Effector memory CD4-positive, alpha-beta T cell (primary cell): ENCODE measurements at regions not wholly inside any gene's neighbourhood (a gene's known extent, or its start where the extent isn't known, plus 50 kb on each side); places are given as distances from the start of the nearest gene placed in this dataset.

Experiments used
- DNase-seq, 3 donors: peaks; one replicate each; pipeline ENCODE4 v3.0.0-alpha.2; 2020
- H3K27ac ChIP-seq: 2 replicates; pipeline ENCODE4 v1.7.0; 2013; ENCODE audit warnings: mild to moderate bottlenecking, low read length, moderate library complexity; ENCODE audit not compliant: insufficient read depth, poor library complexity, severe bottlenecking
- H3K27me3 ChIP-seq: replicated peaks from 2 replicates; pipeline ENCODE4 v1.7.0; 2013; ENCODE audit warnings: mild to moderate bottlenecking, low read length; ENCODE audit not compliant: insufficient read depth, control insufficient read depth, poor library complexity, severe bottlenecking
- H3K36me3 ChIP-seq: 2 replicates; pipeline ENCODE4 v1.7.0; 2013; ENCODE audit warnings: mild to moderate bottlenecking, low read length, moderate library complexity; ENCODE audit not compliant: control insufficient read depth, insufficient read depth
- H3K4me1 ChIP-seq: 2 replicates; pipeline ENCODE4 v1.7.0; 2013; ENCODE audit warnings: low read length, mild to moderate bottlenecking; ENCODE audit not compliant: control insufficient read depth, insufficient read depth, poor library complexity, severe bottlenecking
- H3K4me3 ChIP-seq: 2 replicates; pipeline ENCODE4 v1.7.0; 2013; ENCODE audit warnings: low read length, low read depth, mild to moderate bottlenecking; ENCODE audit not compliant: insufficient read depth, poor library complexity, severe bottlenecking
- H3K9me3 ChIP-seq: 2 replicates; pipeline ENCODE4 v1.7.0; 2013; ENCODE audit warnings: mild to moderate bottlenecking, low read length, moderate library complexity; ENCODE audit not compliant: control insufficient read depth

- no peaks in the 10 kb centered on the region for H3K27me3 ChIP-seq
- no peaks in the 10 kb centered on the region for H3K36me3 ChIP-seq
- no peaks in the 10 kb centered on the region for H3K4me1 ChIP-seq
- no peak overlapping the region for H3K4me3 ChIP-seq
- no peaks in the 10 kb centered on the region for H3K9me3 ChIP-seq
- H3K27ac ChIP-seq, result no peak overlapping the region
- no peak for DNase-seq
These were observed 105.5 kb upstream of the CDH12 start for GRCh38 chr5:22958462-22959262.

- H3K27me3 ChIP-seq, result no peaks in the 10 kb centered on the region
- H3K9me3 ChIP-seq, result no peaks in the 10 kb centered on the region
- no peaks in the 10 kb centered on the region for H3K4me1 ChIP-seq
- H3K27ac ChIP-seq, result no peak overlapping the region
- no peak for DNase-seq
- no peak overlapping the region for H3K4me3 ChIP-seq
- H3K36me3 ChIP-seq, result no peaks in the 10 kb centered on the region
These were observed 94.8 kb upstream of the CDH12 start for GRCh38 chr5:22947921-22948320.

- no peaks in the 10 kb centered on the region for H3K4me1 ChIP-seq
- H3K9me3 ChIP-seq, result no peaks in the 10 kb centered on the region
These were observed 85.2 kb upstream of the CDH12 start for GRCh38 chr5:22938362-22938761.

GRCh38 chr5:22928821-22929482, 75.8 kb upstream of the CDH12 start:
- no peak overlapping the region for H3K4me3 ChIP-seq
- H3K36me3 ChIP-seq, result no peaks in the 10 kb centered on the region

More at GRCh38 chr5:22938362-22938761, 85.2 kb upstream of the CDH12 start:
- DNase-seq, result no peak
- Histone ChIP-seq H3K27me3 (no peaks in the 10 kb centered on the region), H3K36me3 (no peaks in the 10 kb centered on the region), H3K27ac (no peak overlapping the region), H3K4me3 (no peak overlapping the region)

GRCh38 chr5:22926574-22926973, 73.4 kb upstream of the CDH12 start:
- no peak overlapping the region for H3K27ac ChIP-seq
- H3K9me3 ChIP-seq, result no peaks in the 10 kb centered on the region
- H3K4me3 ChIP-seq, result no peak overlapping the region

More at GRCh38 chr5:22928821-22929482, 75.8 kb upstream of the CDH12 start:
- no peaks in the 10 kb centered on the region for H3K9me3 ChIP-seq
- DNase-seq, result no peak
- H3K4me1 ChIP-seq, result no peaks in the 10 kb centered on the region
- H3K27me3 ChIP-seq, result no peaks in the 10 kb centered on the region
- H3K27ac ChIP-seq, result no peak overlapping the region

GRCh38 chr5:22918511-22918910, 65.4 kb upstream of the CDH12 start:
- H3K27ac ChIP-seq, result no peak overlapping the region
- no peak overlapping the region for H3K4me3 ChIP-seq
- H3K36me3 ChIP-seq, result no peaks in the 10 kb centered on the region
- no peak for DNase-seq
- H3K27me3 ChIP-seq, result no peaks in the 10 kb centered on the region
- H3K9me3 ChIP-seq, result no peaks in the 10 kb centered on the region
- H3K4me1 ChIP-seq, result no peaks in the 10 kb centered on the region

More at GRCh38 chr5:22926574-22926973, 73.4 kb upstream of the CDH12 start:
- H3K27me3 ChIP-seq, result no peaks in the 10 kb centered on the region
- DNase-seq, result no peak
- no peaks in the 10 kb centered on the region for H3K4me1 ChIP-seq
- H3K36me3 ChIP-seq, result no peaks in the 10 kb centered on the region

GRCh38 chr5:22916393-22916792, 63.2 kb upstream of the CDH12 start:
- Histone ChIP-seq H3K27ac (no peak overlapping the region), H3K9me3 (no peaks in the 10 kb centered on the region), H3K27me3 (no peaks in the 10 kb centered on the region), H3K36me3 (no peaks in the 10 kb centered on the region), H3K4me1 (no peaks in the 10 kb centered on the region), H3K4me3 (no peak overlapping the region)
- no peak for DNase-seq

GRCh38 chr5:22911019-22911418, 57.9 kb upstream of the CDH12 start:
- Histone ChIP-seq H3K27me3 (no peaks in the 10 kb centered on the region), H3K9me3 (no peaks in the 10 kb centered on the region), H3K4me3 (no peak overlapping the region), H3K36me3 (no peaks in the 10 kb centered on the region), H3K27ac (no peak overlapping the region), H3K4me1 (no peaks in the 10 kb centered on the region)
- no peak for DNase-seq

GRCh38 chr5:22910523-22910922, 57.4 kb upstream of the CDH12 start:
- DNase-seq, result no peak
- H3K36me3 ChIP-seq, result no peaks in the 10 kb centered on the region
- H3K27me3 ChIP-seq, result no peaks in the 10 kb centered on the region
- no peaks in the 10 kb centered on the region for H3K9me3 ChIP-seq
- no peak overlapping the region for H3K4me3 ChIP-seq
- no peak overlapping the region for H3K27ac ChIP-seq
- H3K4me1 ChIP-seq, result no peaks in the 10 kb centered on the region

GRCh38 chr5:22908586-22908985, 55.4 kb upstream of the CDH12 start:
- no peaks in the 10 kb centered on the region for H3K27me3 ChIP-seq
- no peak overlapping the region for H3K27ac ChIP-seq
- H3K4me3 ChIP-seq, result no peak overlapping the region
- no peaks in the 10 kb centered on the region for H3K9me3 ChIP-seq
- no peaks in the 10 kb centered on the region for H3K4me1 ChIP-seq
- H3K36me3 ChIP-seq, result no peaks in the 10 kb centered on the region
- DNase-seq, result no peak
